ENCODE measurements at regions not wholly inside any gene's neighbourhood (a gene's known extent, or its start where the extent isn't known, plus 50 kb on each side); places are given as distances from the start of the nearest gene placed in this dataset.

DNA sequence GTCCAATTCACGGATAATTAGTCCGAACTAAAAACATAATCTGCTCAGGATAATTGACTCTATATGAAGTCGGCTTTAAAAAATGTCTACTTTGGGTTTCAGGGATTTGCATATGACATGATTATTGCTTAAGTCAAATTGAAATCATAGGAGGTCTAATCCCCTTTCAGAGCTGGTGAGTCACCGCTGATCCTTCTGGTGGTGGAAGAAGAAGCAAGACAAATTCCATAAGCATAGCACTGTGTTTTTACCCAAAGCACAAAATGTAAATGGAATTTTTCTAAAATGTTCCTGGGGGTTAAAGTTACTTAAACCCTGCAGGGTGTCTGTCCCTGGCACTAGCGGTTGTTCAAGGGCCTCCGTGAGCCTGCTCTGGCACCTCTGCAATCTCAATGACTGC, 460.2 kb downstream of the LRATD1 start:
- in situ Hi-C loops (cut with HindIII; ENCODE audit: low pct_unique_long_range_greater_than_20kb, low sequenced_read_pairs), result no loop called here
- ATAC-seq (no peak), DNase-seq (ENCODE audit: low read depth, low spot score) (no peak)
- Histone ChIP-seq H3K9me3 (ENCODE audit: control insufficient read depth, insufficient read depth, low read depth, low read length) (no peaks in the 10 kb centered on the region), H3K27me3 (ENCODE audit: control insufficient read depth, insufficient read depth, low read length) (no peaks in the 10 kb centered on the region), H3K4me1 (ENCODE audit: control insufficient read depth, insufficient read depth, low read length) (no peaks in the 10 kb centered on the region), H3K36me3 (ENCODE audit: control insufficient read depth, insufficient read depth, low read length) (no peaks in the 10 kb centered on the region), H3K27ac (ENCODE audit: low read length) (no peak overlapping the region), H3K4me3 (ENCODE audit: low read depth in 2 of 2, low read length in 2 of 2) (no peak overlapping the region)
- no TSS peak for BruUV-seq (replicated peaks)
- ChIA-PET CTCF (no interaction called here), POLR2A (no interaction called here)
- TF ChIP-seq TCF7L2 (IDR thresholded peaks at IDR 0.05; ENCODE audit: low read depth, low read length), result no peak
- TF ChIP-seq SIN3A (IDR thresholded peaks at IDR 0.05; ENCODE audit: borderline replicate concordance, insufficient read depth, low read depth, low read length), result no peak
- TF ChIP-seq POLR2AphosphoS5 (IDR thresholded peaks at IDR 0.05; ENCODE audit: low read depth, low read length), result no peak
- no peak for TF ChIP-seq CTCF (IDR thresholded peaks at IDR 0.05)
- TF ChIP-seq REST (IDR thresholded peaks at IDR 0.05; ENCODE audit: insufficient read depth in 1 of 2, low read depth in 2 of 2, low read length in 1 of 2), result no peak
- intact Hi-C loops (cut with micrococcal nuclease; ENCODE audit: unreplicated experiment), result no loop called here

DNA sequence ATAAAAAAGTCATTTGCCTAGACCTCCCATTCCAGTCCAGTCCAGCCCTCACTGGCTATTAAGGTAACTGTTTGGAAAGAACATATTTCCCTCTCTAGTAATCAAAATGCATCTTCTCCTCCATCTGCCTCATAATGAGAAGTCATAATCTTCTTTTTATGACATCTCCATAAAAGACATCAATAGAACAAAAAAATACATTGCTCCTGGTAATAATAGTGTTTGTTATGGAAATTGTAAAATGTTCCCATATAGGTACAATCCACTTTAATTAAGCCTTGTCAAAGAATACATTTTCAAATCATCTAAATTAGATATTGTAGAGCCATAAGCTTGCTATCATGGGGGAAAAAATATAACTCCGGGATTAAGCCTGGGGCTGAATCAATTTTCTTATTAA, 461.6 kb downstream of the LRATD1 start:
- ChIA-PET CTCF (no interaction called here), POLR2A (no interaction called here)
- no peaks in the 10 kb centered on the region for H3K27me3 ChIP-seq (ENCODE audit: control insufficient read depth, insufficient read depth, low read length)
- intact Hi-C loops (cut with micrococcal nuclease; ENCODE audit: unreplicated experiment) (no loop called here), in situ Hi-C loops (cut with HindIII; ENCODE audit: low pct_unique_long_range_greater_than_20kb, low sequenced_read_pairs) (no loop called here)
- no peak overlapping the region for H3K4me3 ChIP-seq (ENCODE audit: low read depth in 2 of 2, low read length in 2 of 2)
- DNase-seq (ENCODE audit: low read depth, low spot score) (no peak), ATAC-seq (no peak)
- no peaks in the 10 kb centered on the region for H3K4me1 ChIP-seq (ENCODE audit: control insufficient read depth, insufficient read depth, low read length)
- H3K36me3 ChIP-seq (ENCODE audit: control insufficient read depth, insufficient read depth, low read length), result no peaks in the 10 kb centered on the region
- H3K27ac ChIP-seq (ENCODE audit: low read length), result no peak overlapping the region
- TF ChIP-seq CTCF (IDR thresholded peaks at IDR 0.05) (no peak), POLR2AphosphoS5 (IDR thresholded peaks at IDR 0.05; ENCODE audit: low read depth, low read length) (no peak), SIN3A (IDR thresholded peaks at IDR 0.05; ENCODE audit: borderline replicate concordance, insufficient read depth, low read depth, low read length) (no peak), TCF7L2 (IDR thresholded peaks at IDR 0.05; ENCODE audit: low read depth, low read length) (no peak), REST (IDR thresholded peaks at IDR 0.05; ENCODE audit: insufficient read depth in 1 of 2, low read depth in 2 of 2, low read length in 1 of 2) (no peak)
- BruUV-seq (replicated peaks), result no TSS peak
- no peaks in the 10 kb centered on the region for H3K9me3 ChIP-seq (ENCODE audit: control insufficient read depth, insufficient read depth, low read depth, low read length)

All from Panc1 (cell line).